ENCODE measurements at regions not wholly inside any gene's neighbourhood (a gene's known extent, or its start where the extent isn't known, plus 50 kb on each side); places are given as distances from the start of the nearest gene placed in this dataset.

- no TSS peak for BruUV-seq (replicated peaks)
- Histone ChIP-seq H4K20me1 (ENCODE audit: insufficient read depth, low read length) (no peaks in the 10 kb centered on the region), H2BK120ac (ENCODE audit: low read depth, low read length) (0 out of 2 replicates have a peak overlapping the region, but pooled peaks have one; percentile 37), H2BK20ac (ENCODE audit: low read depth, low read length) (peak overlapping the region; percentile 81; the same call in 1 of the 2 replicates), H2AK9ac (replicated peaks; ENCODE audit: low read depth, low read length, poor library complexity) (no peak overlapping the region), H4K91ac (ENCODE audit: insufficient read depth, low read depth, low read length) (no peak overlapping the region), H4K5ac (ENCODE audit: low read depth, low read length) (0 out of 2 replicates have a peak overlapping the region, but pooled peaks have one; percentile 31), H2BK15ac (ENCODE audit: low read depth, low read length) (peak overlapping the region; percentile 90; the same call in 2 of the 3 replicates), H3K4ac (ENCODE audit: low read depth, low read length) (peak overlapping the region; percentile 72; the same call in 1 of the 2 replicates), H3K18ac (ENCODE audit: low read depth, low read length) (no peak overlapping the region), H3K9me1 (ENCODE audit: insufficient read depth, low read length) (peaks cover 8% of the 10 kb centered on the region), H4K8ac (ENCODE audit: low read depth in 2 of 2, low read length in 2 of 2) (0 out of 4 replicates have a peak overlapping the region, but pooled peaks of 1 of the 2 experiments have one; percentile 37), H3K27ac (ENCODE audit: insufficient read depth, low read length) (no peak overlapping the region), H2BK5ac (ENCODE audit: low read depth, low read length, poor library complexity, severe bottlenecking) (no peak overlapping the region), H3K4me3 (ENCODE audit: insufficient read depth, low read depth, low read length) (no peak overlapping the region), H3K36me3 (ENCODE audit: control insufficient read depth, insufficient read depth, low read length) (no peaks in the 10 kb centered on the region), H2AFZ (replicated peaks; ENCODE audit: low read length, poor library complexity) (no peak overlapping the region), H3K4me2 (ENCODE audit: low read depth, low read length) (no peak overlapping the region), H3K27me3 (ENCODE audit: control insufficient read depth, insufficient read depth, low read length) (no peaks in the 10 kb centered on the region), H3K23ac (ENCODE audit: low read depth, low read length) (no peak overlapping the region), H2AK5ac (ENCODE audit: low read depth, low read length) (peak overlapping the region; percentile 85; the same call in 1 of the 2 replicates), H3K56ac (ENCODE audit: extremely low read depth, insufficient read depth, low read length) (no peak overlapping the region), H3K9me3 (ENCODE audit: control insufficient read depth, insufficient read depth, low read length) (no peaks in the 10 kb centered on the region), H3K4me1 (ENCODE audit: control insufficient read depth, insufficient read depth, low read length) (peaks cover 11% of the 10 kb centered on the region), H3K9ac (ENCODE audit: low read depth, low read length) (no peak overlapping the region), H3K14ac (replicated peaks; ENCODE audit: low read depth, low read length) (0 out of 2 replicates have a peak overlapping the region, but pooled peaks have one; percentile 12), H3K79me1 (ENCODE audit: low read depth in 1 of 2, low read length in 2 of 2) (peaks cover 0 to 7% of the 10 kb centered on the region in 2 experiments; a peak in 2 of 4 replicates)
- TF ChIP-seq SMC3 (IDR thresholded peaks at IDR 0.05; ENCODE audit: low read depth, low read length) = no peak
- no peak for TF ChIP-seq RFX5 (IDR thresholded peaks at IDR 0.05; ENCODE audit: low read depth, low read length)
- TF ChIP-seq MAFK (IDR thresholded peaks at IDR 0.05; ENCODE audit: low read depth, low read length) = no peak
- TF ChIP-seq CTCF (conservative IDR thresholded peaks at IDR 0.05; ENCODE audit: low read depth, low read length) = no peak
- TF ChIP-seq MXI1 (IDR thresholded peaks at IDR 0.05; ENCODE audit: borderline replicate concordance, low read depth, low read length) = no peak
- TF ChIP-seq, protein P1, sequence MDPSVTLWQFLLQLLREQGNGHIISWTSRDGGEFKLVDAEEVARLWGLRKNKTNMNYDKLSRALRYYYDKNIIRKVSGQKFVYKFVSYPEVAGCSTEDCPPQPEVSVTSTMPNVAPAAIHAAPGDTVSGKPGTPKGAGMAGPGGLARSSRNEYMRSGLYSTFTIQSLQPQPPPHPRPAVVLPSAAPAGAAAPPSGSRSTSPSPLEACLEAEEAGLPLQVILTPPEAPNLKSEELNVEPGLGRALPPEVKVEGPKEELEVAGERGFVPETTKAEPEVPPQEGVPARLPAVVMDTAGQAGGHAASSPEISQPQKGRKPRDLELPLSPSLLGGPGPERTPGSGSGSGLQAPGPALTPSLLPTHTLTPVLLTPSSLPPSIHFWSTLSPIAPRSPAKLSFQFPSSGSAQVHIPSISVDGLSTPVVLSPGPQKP (IDR thresholded peaks at IDR 0.05; ENCODE audit: borderline replicate concordance, low read depth, low read length) = no peak
- no peak for TF ChIP-seq CEBPB (IDR thresholded peaks at IDR 0.05; ENCODE audit: low read depth, low read length)
- TF ChIP-seq RCOR1 (IDR thresholded peaks at IDR 0.05; ENCODE audit: insufficient replicate concordance, low read length) = no peak
- no peak for TF ChIP-seq BHLHE40 (IDR thresholded peaks at IDR 0.05; ENCODE audit: low read depth, low read length)
- TF ChIP-seq CHD1 (IDR thresholded peaks at IDR 0.05; ENCODE audit: low read depth, low read length) = no peak
- TF ChIP-seq NFE2L2 (IDR thresholded peaks at IDR 0.05; ENCODE audit: low read depth, low read length) = no peak
- no peak for TF ChIP-seq POLR2A (IDR thresholded peaks at IDR 0.05; ENCODE audit: low read depth, low read length)
- no CpG with 5 or more reads among the region's 3 CpGs for WGBS, 2 experiments (ENCODE audit: extremely low coverage in 2 of 2, insufficient read length in 1 of 2)
- in situ Hi-C loops (cut with MboI; ENCODE audit: low sequenced_read_pairs) (no loop called here), intact Hi-C loops (cut with micrococcal nuclease) (no loop called here), dilution Hi-C loops (cut with HindIII; ENCODE audit: low sequenced_read_pairs, unreplicated experiment) (no loop called here)
- ChIA-PET CTCF (no interaction called here), POLR2A (ENCODE audit: unreplicated experiment) (no interaction called here)
- DNase-seq (no peak), ATAC-seq (ENCODE audit: low read depth) (no peak)
Measured at GRCh38 chr12:46443594-46444263, 71.2 kb upstream of the SLC38A2 start.

Measured in IMR-90 (cell line).